ENCODE measurements at regions not wholly inside any gene's neighbourhood (a gene's known extent, or its start where the extent isn't known, plus 50 kb on each side); places are given as distances from the start of the nearest gene placed in this dataset.

DNA sequence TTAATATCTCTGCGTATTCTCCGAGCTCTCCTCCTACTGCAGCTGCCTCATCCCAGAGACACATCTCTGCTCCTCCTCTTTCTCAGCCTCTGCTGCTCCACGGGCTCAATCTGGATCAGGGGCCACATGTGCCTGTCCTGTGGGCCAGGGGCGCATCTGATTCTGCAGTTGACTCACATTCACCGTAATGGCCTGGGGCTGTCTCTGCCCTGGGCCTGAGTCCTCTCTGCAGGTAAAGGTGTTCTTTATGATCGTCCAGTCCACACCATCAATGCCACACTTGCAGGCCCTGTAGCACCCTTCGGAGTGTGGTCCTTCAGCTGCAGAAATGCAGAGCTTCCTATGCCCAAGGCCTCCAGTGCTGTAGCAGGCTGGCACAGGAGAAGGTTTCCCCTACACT lies 154.5 kb downstream of the OAT start:
- no peak for DNase-seq (ENCODE audit: low spot score)

GRCh38 chr10:124263726-124264125 lies 155.0 kb downstream of the OAT start:
- no peak for DNase-seq (ENCODE audit: low spot score)

DNA sequence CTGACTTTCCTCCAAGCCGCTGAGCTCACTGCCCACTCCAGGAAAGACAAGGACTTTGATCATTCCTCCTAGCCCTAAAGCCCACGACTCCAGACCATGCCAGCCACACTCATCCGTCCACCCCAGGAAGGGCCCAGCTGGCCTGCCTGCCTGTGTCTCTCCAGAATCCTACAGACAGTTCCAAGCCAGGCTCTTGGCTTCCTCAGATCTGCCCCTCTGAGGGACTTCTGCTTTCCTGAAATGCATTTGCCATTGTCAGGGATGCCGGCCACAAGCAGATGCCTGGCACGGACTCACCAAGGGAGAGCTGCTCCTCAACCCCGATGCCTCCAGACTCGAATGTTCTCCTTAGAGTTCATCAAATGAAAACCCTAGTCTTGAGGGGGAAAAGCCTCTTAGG lies 155.8 kb downstream of the OAT start:
- no peak for DNase-seq (ENCODE audit: low spot score)

DNA sequence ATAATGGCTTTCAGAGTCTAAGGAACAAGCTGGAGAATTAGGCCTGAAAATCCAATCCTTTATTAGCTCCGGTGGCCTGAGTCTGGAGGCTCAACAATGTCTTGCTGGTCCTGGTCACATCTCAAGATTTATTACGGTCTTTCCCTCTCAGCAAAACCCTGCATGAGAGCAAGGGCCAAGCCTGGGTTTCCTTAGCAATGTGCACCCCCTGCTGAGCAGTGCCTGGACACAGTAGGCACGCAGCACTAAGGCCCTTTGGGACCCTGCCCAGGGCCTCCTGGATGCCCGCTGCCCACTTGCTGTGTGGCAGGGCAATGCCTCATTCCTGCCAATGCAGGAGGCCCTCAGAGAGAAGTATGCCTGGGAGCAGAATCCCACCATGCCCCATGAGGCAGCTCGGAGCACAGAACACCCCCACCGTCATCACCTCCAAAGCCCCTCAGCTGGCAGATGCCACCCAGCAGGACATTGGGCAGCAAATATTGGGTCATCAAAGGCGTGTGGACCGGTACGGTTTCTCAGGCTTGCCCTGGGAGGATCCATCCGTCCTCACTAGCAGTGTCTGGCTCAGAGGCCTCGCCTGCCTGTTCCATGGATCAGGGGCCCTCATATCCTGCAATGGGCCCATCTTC lies 156.4 kb downstream of the OAT start:
- no peak for DNase-seq (ENCODE audit: low spot score)

GRCh38 chr10:124259139-124259825 lies 159.4 kb downstream of the OAT start:
- no peak for DNase-seq (ENCODE audit: low spot score)

DNA sequence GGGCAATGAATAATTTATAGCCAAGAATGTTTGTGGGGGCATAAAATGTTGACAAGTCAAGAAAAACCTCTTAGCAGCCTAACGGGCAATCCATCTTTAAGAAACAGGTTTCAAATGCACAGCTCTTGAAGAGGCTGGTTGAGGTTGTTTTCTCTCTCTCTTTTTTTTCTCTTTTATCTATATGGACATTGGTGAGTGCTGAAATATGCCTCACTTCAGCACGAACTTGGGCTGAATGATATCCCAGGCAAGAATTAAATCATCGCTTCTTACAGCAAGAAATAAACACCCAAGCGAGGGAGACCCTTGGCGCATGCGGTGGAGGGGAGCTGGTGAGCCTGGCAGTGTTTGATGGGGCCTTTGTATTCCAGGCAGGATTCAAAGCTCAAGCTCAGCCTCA lies 160.9 kb downstream of the OAT start:
- no peak for DNase-seq (ENCODE audit: low spot score)

DNA sequence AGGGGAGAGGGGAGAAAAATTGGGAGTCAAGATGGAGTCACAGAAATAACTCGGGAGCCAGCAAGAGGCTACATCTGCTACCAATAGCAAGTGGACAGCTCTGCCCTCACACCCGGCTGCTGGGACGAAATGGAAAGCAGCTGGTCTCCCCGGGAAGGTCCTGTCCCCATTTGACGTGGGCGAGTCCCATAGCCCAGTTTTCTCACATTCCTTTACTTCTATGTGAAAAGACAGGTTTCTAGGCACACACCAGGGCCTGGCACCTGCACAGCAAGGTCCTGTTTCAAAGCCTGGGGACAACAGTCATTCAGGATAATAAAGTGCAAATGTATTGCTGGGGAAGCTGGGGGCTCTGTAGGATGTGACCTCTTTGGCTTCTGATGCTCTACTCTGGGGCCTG lies 162.6 kb downstream of the OAT start:
- DNase-seq (ENCODE audit: low spot score) = no peak

- no peak for DNase-seq (ENCODE audit: low spot score)
These were observed 162.2 kb upstream of the CHST15 start for GRCh38 chr10:124255556-124255955.

GRCh38 chr10:124254490-124254889 lies 161.1 kb upstream of the CHST15 start:
- no peak for DNase-seq (ENCODE audit: low spot score)

DNA sequence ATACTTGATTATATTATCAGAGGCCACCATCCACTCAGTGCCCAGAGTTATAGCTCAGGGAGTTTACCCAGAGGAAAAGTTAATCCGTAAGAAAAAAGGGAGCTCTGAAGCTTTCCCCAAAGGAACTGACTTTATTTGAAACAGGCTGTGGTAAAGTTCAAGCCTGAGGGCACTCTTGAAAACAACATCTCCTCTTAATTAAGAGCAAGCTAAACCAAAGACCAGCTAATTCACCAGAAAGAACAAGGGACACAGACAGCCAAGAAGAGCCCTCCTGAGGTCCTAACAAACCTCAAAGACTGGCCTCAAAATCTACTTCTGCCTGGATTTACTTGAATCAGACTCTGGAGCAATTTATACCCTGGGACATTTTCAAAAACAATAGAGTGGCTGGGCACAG lies 159.6 kb upstream of the CHST15 start:
- DNase-seq (ENCODE audit: low spot score) = no peak

GRCh38 chr10:124252097-124252715 lies 158.8 kb upstream of the CHST15 start:
- DNase-seq (ENCODE audit: low spot score) = no peak

DNA sequence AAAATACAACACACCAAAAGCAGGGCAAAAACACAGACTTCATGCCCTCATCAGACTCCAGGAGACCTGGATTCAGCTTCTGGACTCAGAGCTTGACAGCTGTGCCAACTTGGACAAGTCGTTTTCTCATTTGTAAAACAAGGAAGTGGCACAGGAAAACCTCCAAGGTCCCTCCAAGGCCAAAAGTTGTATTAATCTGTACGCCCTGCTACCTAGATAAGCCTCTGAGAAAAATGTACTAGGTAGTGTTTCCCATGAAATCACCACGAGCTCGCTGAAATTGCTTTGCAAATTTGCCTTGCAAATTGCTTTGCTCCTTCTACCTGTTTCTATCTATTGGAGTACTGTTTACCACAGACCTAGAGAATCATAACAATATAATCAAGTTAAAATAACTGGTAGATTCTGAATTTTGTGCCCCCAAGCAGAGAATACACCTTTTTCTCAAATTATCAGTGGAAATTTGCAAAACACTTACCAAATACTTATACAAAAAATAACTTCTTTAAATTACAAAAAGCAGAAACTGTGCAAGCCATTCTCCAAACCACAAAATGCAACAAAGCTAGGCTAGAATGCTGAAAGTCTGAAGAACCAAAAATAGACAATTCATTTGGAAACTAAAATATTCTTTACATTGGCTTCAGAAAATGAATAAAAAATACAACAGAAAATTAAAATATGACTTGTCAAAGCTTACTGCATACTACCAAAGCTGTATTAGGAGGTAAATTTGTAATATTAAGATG lies 158.1 kb upstream of the CHST15 start:
- peak; percentile 12 for DNase-seq (ENCODE audit: low spot score)

DNA sequence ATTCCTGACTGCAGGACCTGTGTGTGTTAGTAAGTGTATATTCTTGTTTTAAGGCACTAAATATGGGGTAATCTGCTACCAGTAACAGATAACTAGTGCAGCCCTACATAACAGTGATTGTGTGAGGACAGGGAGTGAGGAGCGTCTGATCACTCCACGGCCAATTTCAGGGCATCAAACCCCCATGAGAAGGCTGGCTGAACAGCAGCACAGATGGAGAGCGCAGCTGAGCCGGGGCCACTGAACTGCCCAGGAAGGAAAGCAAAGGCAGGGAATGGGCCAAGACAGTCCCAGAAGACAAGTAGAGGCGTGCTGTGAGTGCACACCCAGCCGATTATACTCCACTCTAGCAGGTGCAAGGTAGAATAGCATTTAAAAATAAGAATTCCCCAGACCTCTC lies 157.1 kb upstream of the CHST15 start:
- peak; percentile 26 for DNase-seq (ENCODE audit: low spot score)

DNA sequence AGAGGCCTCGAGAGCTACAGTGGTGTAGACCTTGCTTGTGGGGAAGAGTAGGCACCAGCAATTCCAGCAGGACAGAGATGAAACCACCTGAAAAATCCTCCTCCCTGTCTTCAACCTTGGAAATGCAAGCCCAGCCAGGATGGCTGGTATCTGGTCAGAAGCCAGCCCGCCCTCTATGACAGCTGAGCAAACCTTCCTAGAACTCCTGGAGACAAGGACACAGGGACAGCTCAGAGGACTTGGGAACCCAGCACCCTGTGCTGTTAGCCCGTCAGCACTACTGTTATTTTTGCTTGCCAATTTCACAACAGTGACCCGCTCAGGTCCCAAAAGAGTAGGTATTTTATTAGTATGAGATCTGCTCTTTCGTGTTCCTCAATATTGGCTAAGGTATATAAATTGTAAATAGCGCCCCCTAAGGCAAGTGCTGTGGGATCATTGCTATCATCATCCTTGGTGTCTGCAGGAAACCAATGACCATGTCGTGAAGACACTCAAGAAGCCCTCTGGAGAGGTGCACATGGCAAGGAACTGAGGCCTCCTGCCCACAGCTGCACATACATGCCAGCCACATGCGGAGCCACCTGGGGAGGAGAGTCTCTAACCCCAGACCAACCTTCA lies 156.5 kb upstream of the CHST15 start:
- peak; percentile 14 for DNase-seq (ENCODE audit: low spot score)

DNA sequence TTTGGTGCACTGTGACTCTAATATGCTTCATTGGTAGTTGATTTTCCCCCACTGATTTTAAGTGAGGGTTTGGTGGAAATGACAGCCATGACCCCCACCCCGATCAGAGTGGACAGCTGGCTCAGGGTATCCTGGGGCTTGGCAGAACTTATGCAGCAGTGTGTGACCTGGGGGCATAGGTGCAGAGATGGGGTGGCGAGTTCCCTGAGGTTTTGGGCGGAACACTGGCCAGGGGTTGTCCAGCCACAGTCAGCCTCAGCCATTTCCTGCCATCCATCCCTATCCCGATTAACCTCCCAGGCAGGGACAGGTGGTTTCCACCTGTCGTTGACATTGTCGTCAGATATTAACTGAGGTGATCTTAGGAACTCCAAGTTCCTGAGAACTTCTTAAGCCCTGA lies 155.8 kb upstream of the CHST15 start:
- no peak for DNase-seq (ENCODE audit: low spot score)

DNA sequence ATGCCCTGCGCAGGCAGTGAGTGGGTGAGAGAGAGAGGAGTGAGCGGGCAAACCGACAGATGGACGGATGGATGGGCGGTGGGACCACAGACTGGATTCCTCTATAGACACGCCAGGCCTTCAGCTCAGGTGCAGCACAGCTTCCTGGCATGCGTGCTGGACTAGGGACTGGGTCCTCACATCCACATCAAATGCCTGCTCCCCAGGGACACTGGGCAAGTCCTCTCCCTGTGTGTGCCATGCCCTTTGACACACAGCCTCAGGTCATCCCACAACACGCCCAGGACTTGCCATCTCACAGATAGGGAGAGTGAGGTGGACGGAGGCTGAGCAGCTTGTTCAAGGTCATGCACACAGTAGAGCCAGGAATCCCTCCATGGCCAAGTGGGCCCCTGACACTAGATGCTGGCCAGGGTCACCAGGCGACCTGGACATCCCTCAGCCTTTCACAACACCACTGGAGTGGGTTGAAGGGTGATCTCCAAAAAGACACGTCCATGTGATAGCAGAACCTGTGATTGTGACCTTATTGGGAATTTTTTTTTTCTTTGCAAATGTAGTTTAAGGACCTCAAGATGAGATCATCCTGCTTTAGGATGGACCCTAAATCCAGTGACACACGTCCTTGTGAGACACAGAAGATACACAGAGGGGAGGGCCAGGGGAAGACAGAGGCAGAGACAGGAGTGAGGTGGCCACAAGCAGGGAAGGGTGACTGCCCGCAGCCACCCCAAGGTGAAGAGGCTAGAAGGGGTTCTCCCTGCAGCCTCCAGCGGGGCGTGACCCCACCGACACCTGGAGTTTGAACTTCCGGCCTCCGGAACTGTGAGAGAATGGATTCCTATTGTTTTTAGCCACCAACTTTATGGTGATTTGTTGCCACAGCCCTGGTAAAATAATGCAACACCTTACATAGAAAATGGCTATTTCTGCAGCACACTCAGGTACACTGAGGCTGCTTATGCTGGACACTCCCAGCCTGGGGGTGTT lies 155.0 kb upstream of the CHST15 start:
- DNase-seq (ENCODE audit: low spot score) = no peak

- DNase-seq (ENCODE audit: low spot score) = no peak
These were observed 152.5 kb upstream of the CHST15 start for GRCh38 chr10:124245806-124246440.

- DNase-seq (ENCODE audit: low spot score) = no peak
These were observed 151.8 kb upstream of the CHST15 start for GRCh38 chr10:124245191-124245590.

DNA sequence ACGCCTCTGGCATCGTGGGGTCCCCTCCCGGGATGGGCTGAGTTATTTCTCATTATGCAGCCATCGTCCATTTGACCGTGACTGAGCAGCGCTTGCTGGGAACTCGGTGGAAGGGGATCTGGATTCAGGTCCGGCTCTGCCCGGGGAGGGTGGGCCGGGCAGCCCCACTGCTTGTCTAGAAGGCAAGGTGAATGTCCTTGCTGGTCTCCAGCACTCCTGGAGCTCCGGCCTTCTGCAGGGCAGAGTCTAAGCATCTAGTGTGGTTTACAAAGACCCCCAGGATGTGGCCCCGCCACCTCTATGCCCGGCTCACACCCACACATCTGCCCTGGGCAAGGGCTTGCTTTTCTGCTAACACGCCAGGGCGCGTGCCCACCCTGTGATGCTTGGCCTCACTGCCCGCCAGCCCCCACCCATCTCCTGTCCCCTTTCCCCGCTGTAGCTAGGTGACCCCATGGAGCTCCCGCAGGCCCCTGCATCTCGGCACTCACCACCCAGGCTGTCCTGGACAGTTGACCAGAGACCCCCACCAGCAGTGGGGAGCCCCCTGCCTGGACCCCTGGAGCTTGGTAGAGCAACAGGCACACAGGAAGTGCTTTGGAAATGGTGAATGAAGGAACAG lies 151.0 kb upstream of the CHST15 start:
- DNase-seq (ENCODE audit: low spot score) = no peak

DNA sequence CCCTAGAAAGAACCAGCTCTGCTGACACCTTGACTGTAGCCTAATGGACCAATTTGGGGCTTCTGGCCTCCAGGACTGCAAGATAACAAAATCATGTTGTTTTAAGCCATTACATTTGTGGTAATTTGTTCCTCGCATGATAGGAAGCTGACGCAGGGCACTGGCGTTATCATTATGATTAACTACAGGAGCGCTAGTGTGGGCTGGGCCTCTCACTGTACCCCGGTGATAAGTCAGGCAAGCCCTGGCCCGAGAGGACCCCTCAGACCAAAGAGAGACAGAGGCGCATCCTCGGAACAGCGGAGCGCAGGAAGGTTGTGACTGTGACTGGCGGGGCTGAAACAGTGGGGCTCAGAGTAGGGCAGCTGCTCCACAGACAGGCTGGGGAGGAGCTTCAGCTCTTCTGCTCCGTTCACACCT lies 150.3 kb upstream of the CHST15 start:
- DNase-seq (ENCODE audit: low spot score) = no peak
